ENCODE measurements at regions not wholly inside any gene's neighbourhood (a gene's known extent, or its start where the extent isn't known, plus 50 kb on each side); places are given as distances from the start of the nearest gene placed in this dataset.

DNA sequence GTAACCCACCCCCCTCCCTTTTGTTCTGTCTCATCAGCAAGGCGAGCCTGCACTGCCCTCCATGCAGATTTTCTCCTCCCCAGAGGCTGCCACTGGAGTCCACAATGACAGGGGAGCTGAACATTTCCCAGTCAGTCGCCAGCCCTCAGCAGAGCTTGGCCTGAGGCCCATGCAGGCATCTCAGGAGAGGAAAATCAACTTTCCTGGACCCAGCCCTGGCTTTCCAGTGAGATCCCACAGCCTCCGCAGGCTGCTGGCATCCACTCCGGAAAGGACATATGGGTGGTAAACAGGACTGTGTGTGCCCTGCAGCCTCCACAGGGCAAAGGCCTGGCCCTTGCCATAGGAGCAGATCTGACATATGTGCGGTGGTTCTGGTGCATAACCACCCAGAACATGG is 253.8 kb downstream of the TNS1 start:
- H3K9me3 ChIP-seq = no peaks in the 10 kb centered on the region
- no peak overlapping the region for H3K27ac ChIP-seq
- H3K36me3 ChIP-seq = no peaks in the 10 kb centered on the region
- TF ChIP-seq, protein P1, sequence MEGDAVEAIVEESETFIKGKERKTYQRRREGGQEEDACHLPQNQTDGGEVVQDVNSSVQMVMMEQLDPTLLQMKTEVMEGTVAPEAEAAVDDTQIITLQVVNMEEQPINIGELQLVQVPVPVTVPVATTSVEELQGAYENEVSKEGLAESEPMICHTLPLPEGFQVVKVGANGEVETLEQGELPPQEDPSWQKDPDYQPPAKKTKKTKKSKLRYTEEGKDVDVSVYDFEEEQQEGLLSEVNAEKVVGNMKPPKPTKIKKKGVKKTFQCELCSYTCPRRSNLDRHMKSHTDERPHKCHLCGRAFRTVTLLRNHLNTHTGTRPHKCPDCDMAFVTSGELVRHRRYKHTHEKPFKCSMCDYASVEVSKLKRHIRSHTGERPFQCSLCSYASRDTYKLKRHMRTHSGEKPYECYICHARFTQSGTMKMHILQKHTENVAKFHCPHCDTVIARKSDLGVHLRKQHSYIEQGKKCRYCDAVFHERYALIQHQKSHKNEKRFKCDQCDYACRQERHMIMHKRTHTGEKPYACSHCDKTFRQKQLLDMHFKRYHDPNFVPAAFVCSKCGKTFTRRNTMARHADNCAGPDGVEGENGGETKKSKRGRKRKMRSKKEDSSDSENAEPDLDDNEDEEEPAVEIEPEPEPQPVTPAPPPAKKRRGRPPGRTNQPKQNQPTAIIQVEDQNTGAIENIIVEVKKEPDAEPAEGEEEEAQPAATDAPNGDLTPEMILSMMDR (IDR thresholded peaks at IDR 0.05) = no peak
- no peak overlapping the region for H3K4me3 ChIP-seq (ENCODE audit: low read depth in 1 of 2, low read length in 1 of 2)
- peaks cover 24% of the 10 kb centered on the region for H3K27me3 ChIP-seq
- H3K4me1 ChIP-seq (ENCODE audit: control insufficient read depth in 1 of 2, insufficient read depth in 1 of 2, low read depth in 1 of 2, low read length in 1 of 2) = no peaks in the 10 kb centered on the region

DNA sequence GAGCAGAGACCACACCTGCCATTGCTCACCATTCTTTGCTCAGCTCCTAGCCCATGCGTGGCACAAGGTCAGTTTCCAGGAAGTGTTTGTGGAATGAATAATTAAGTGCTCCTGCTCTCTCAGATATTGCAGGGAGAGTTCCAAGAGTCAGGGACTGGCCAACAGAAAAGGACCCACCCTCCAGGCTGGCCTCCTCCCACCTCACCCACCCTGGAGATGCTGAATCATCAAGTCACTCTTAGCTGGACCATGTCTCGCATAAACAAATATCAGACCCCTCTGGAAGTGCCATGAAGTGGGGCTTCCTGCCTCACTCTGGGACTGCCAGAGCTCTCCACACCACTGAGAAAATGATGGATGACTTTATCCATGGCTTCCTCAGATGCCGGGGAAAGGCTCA is 256.0 kb downstream of the TNS1 start:
- Histone ChIP-seq H3K36me3 (no peaks in the 10 kb centered on the region), H3K4me3 (ENCODE audit: low read depth in 1 of 2, low read length in 1 of 2) (no peak overlapping the region), H3K9me3 (no peaks in the 10 kb centered on the region), H3K27me3 (peaks cover 6% of the 10 kb centered on the region), H3K27ac (no peak overlapping the region), H3K4me1 (ENCODE audit: control insufficient read depth in 1 of 2, insufficient read depth in 1 of 2, low read depth in 1 of 2, low read length in 1 of 2) (no peaks in the 10 kb centered on the region)
- TF ChIP-seq, protein P1 (IDR thresholded peaks at IDR 0.05) = no peak

DNA sequence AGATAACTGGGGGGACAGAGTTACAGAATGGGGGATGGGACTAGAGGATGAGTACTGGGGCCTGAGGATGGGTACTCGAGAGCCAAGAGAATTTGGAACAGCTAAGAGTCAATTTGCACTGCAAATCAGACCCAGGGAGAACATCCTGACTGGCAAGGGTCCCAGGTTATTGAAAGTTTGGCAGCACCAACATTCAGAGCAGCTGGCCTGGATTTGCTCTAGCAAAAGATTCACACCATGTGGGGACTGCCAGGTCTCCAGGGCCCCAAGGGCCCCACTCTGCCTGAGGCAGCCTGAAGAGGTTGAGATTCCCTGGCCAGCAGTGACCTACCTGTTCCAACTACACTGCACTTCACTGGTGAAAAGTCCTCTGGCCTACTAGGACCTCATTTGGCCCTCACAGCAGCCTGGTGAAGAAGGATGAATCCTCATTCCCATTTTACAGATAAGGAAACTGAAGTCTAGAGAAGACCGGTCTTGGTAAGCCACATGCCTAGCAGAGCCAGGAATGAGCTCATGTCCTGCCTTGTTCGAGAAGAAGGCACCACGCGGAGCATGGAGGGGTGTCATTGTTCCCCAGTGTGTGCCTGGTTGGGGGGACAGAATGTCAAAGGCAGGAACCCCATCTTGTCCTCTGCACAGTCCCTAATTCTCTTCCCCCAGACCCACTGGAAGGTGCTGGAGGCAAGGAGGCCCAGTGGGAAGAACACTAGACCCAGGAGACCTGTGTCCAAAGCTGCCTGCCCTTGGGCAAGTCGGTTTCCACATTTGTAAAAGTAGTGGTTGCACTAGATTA is 258.6 kb downstream of the TNS1 start:
- no peak overlapping the region for H3K4me3 ChIP-seq (ENCODE audit: low read depth in 1 of 2, low read length in 1 of 2)
- TF ChIP-seq, protein P1 (IDR thresholded peaks at IDR 0.05) = no peak
- no peaks in the 10 kb centered on the region for H3K4me1 ChIP-seq (ENCODE audit: control insufficient read depth in 1 of 2, insufficient read depth in 1 of 2, low read depth in 1 of 2, low read length in 1 of 2)
- no peaks in the 10 kb centered on the region for H3K36me3 ChIP-seq
- H3K9me3 ChIP-seq = no peaks in the 10 kb centered on the region
- H3K27me3 ChIP-seq = no peaks in the 10 kb centered on the region
- no peak overlapping the region for H3K27ac ChIP-seq

DNA sequence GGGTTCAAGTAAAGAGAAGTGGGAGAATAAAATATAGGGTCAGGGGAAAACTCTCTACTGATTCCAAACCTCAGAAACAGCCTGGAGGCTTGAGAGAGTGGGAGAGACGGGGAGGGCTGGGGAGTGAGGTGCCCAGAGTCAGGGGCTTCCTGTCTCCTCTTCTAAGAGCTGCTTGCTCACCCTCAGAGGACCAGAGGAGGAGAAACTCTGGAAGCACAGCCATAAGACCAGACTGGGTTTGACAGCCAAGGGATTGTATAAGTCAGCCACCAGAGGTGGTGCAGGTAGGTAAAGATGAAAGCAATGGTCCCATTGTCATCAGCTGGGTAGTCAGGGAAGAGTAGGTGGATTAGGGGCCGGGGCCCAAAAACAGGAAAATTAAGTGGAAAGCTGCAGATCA is 259.4 kb downstream of the TNS1 start:
- TF ChIP-seq, protein P1 (IDR thresholded peaks at IDR 0.05) = no peak

DNA sequence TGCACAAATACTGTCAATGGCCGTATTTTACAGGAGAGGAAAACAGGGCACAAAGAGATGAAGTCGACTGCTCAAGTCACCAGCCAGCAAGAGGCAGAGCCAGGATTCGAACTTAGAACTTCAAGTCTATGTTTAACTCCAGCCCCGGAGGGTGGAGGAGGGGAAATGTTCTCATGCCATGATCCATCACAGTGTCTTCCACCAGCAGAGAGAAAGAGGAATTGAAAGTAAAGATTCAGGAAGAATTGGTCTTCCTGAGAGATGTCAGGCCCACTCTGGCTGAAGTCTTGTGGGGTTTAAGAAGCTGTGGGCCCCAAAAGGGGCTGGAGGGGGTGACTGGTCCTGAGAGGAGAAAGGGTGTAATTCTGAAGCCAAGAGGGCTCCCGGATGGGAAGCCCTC is 260.0 kb downstream of the TNS1 start:
- no peaks in the 10 kb centered on the region for H3K27me3 ChIP-seq
- no peak overlapping the region for H3K27ac ChIP-seq
- no peaks in the 10 kb centered on the region for H3K36me3 ChIP-seq
- no peak overlapping the region for H3K4me3 ChIP-seq (ENCODE audit: low read depth in 1 of 2, low read length in 1 of 2)
- TF ChIP-seq, protein P1 (IDR thresholded peaks at IDR 0.05) = no peak
- no peaks in the 10 kb centered on the region for H3K4me1 ChIP-seq (ENCODE audit: control insufficient read depth in 1 of 2, insufficient read depth in 1 of 2, low read depth in 1 of 2, low read length in 1 of 2)
- H3K9me3 ChIP-seq = no peaks in the 10 kb centered on the region

More for the DNA sequence above, 259.4 kb downstream of the TNS1 start:
- Histone ChIP-seq H3K4me1 (ENCODE audit: control insufficient read depth in 1 of 2, insufficient read depth in 1 of 2, low read depth in 1 of 2, low read length in 1 of 2) (no peaks in the 10 kb centered on the region), H3K4me3 (ENCODE audit: low read depth in 1 of 2, low read length in 1 of 2) (no peak overlapping the region), H3K36me3 (no peaks in the 10 kb centered on the region), H3K9me3 (no peaks in the 10 kb centered on the region), H3K27me3 (no peaks in the 10 kb centered on the region), H3K27ac (no peak overlapping the region)

All from neutrophil (primary cell).